ENCODE measurements at regions not wholly inside any gene's neighbourhood (a gene's known extent, or its start where the extent isn't known, plus 50 kb on each side); places are given as distances from the start of the nearest gene placed in this dataset.
A peak's percentile ranks its signal among the peaks of the same experiment; 100 is the strongest.

DNA sequence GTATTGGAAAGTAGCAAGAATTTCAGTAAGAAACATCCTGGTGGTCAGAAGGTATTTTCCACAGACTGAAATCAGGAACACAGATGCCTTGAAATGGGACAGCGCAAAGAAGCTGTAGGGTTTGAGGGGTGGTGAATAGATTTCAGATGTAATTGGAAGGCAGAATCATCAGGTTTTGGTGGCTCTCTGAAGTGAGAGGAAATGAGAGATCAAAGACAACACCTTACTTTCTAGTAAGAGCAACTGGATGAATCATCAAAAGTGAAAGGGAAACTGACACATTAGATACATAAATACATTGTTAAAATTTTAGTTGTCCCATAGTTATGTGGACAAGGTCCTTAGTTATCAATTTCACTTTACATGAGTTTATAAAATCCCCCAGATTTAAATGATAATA is 188.2 kb upstream of the SLC27A6 start:
- H3K4me1 ChIP-seq, result no peaks in the 10 kb centered on the region
- no peaks in the 10 kb centered on the region for H3K9me3 ChIP-seq
- ATAC-seq (no peak), DNase-seq (no peak)
- TF ChIP-seq, protein P1, sequence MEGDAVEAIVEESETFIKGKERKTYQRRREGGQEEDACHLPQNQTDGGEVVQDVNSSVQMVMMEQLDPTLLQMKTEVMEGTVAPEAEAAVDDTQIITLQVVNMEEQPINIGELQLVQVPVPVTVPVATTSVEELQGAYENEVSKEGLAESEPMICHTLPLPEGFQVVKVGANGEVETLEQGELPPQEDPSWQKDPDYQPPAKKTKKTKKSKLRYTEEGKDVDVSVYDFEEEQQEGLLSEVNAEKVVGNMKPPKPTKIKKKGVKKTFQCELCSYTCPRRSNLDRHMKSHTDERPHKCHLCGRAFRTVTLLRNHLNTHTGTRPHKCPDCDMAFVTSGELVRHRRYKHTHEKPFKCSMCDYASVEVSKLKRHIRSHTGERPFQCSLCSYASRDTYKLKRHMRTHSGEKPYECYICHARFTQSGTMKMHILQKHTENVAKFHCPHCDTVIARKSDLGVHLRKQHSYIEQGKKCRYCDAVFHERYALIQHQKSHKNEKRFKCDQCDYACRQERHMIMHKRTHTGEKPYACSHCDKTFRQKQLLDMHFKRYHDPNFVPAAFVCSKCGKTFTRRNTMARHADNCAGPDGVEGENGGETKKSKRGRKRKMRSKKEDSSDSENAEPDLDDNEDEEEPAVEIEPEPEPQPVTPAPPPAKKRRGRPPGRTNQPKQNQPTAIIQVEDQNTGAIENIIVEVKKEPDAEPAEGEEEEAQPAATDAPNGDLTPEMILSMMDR (IDR thresholded peaks at IDR 0.05), result no peak
- H3K27ac ChIP-seq, result no peak overlapping the region
- WGBS, 3 donors, result 100% methylated on average over 1 of the region's 1 CpG
- no peaks in the 10 kb centered on the region for H3K36me3 ChIP-seq (ENCODE audit: insufficient read depth in 1 of 2, low read depth in 1 of 2)
- no peak overlapping the region for H3K4me3 ChIP-seq
- no peaks in the 10 kb centered on the region for H3K27me3 ChIP-seq (ENCODE audit: insufficient read depth in 3 of 3, low read length in 2 of 3)
- intact Hi-C loops (cut with DNase I), result no loop called here

- WGBS, 3 donors, result 76 to 89% (median 82%) methylated on average over 5 of the region's 5 CpGs
- TF ChIP-seq, protein P1 (IDR thresholded peaks at IDR 0.05), result no peak
- ATAC-seq, result no peak
- H3K36me3 ChIP-seq (ENCODE audit: insufficient read depth in 1 of 2, low read depth in 1 of 2), result no peaks in the 10 kb centered on the region
- H3K9me3 ChIP-seq, result no peaks in the 10 kb centered on the region
- no peak for DNase-seq
- intact Hi-C loops (cut with DNase I), result no loop called here
- no peaks in the 10 kb centered on the region for H3K27me3 ChIP-seq (ENCODE audit: insufficient read depth in 3 of 3, low read length in 2 of 3)
- H3K4me3 ChIP-seq, result no peak overlapping the region
- H3K27ac ChIP-seq, result no peak overlapping the region
- H3K4me1 ChIP-seq, result no peaks in the 10 kb centered on the region
These were observed 186.8 kb upstream of the SLC27A6 start for GRCh38 chr5:128778474-128778873.

DNA sequence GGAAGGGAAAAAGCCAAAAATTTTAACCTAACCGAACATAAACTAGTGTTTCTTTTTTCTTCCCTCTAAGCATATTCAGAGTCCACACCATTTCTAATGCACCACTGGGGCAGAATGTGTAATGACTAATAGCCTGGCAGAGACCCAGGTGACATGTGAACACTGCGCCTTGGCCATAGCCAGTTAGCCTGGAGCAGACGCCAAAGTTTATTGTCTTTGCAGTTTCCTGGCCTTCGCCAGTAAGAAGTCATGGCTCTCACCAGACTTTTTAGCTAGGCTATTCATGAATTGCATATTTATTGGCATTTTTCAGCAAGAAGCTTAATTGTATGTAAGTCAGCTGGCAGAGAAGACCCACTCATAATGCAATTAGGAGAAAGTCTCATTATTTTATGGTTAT is 182.8 kb upstream of the SLC27A6 start:
- 12 to 14% (median 12%) methylated on average over 4 of the region's 4 CpGs for WGBS, 3 donors
- ATAC-seq (peak; percentile 80 to 96 (median 87)), DNase-seq (peak; percentile 35 to 65)
- Histone ChIP-seq H3K9me3 (no peaks in the 10 kb centered on the region), H3K27me3 (ENCODE audit: insufficient read depth in 3 of 3, low read length in 2 of 3) (no peaks in the 10 kb centered on the region), H3K27ac (no peak overlapping the region), H3K4me1 (no peaks in the 10 kb centered on the region), H3K4me3 (no peak overlapping the region), H3K36me3 (ENCODE audit: insufficient read depth in 1 of 2, low read depth in 1 of 2) (no peaks in the 10 kb centered on the region)
- TF ChIP-seq, protein P1 (IDR thresholded peaks at IDR 0.05), result no peak
- intact Hi-C loops (cut with DNase I), result no loop called here

DNA sequence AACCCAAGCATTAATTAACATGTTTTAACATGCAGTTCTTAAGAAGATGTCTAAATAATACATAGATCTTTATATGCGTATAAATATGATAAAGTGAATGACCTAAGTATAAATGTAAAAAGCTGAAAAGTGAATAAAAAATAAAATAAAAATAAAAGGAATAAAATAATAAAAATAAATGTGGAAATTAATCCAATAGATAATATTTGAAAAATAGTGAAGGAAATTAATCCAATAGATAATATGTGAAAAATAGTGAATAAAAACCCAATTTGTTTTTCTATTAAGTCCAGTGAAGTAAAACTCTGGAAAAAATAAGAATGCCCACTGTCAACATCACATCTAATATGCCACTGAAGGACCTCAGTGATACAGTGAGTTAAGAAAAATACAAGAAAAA is 180.6 kb upstream of the SLC27A6 start:
- H3K27me3 ChIP-seq (ENCODE audit: insufficient read depth in 3 of 3, low read length in 2 of 3), result no peaks in the 10 kb centered on the region
- H3K4me3 ChIP-seq, result no peak overlapping the region
- intact Hi-C loops (cut with DNase I), result no loop called here
- ATAC-seq (no peak), DNase-seq (no peak)
- TF ChIP-seq, protein P1 (IDR thresholded peaks at IDR 0.05), result no peak
- H3K36me3 ChIP-seq (ENCODE audit: insufficient read depth in 1 of 2, low read depth in 1 of 2), result no peaks in the 10 kb centered on the region
- no peaks in the 10 kb centered on the region for H3K9me3 ChIP-seq
- 99 to 100% (median 100%) methylated on average over 1 of the region's 1 CpG for WGBS, 3 donors
- no peaks in the 10 kb centered on the region for H3K4me1 ChIP-seq
- no peak overlapping the region for H3K27ac ChIP-seq

GRCh38 chr5:128791312-128791711 is 174.0 kb upstream of the SLC27A6 start:
- no peaks in the 10 kb centered on the region for H3K36me3 ChIP-seq (ENCODE audit: insufficient read depth in 1 of 2, low read depth in 1 of 2)
- 81 to 97% (median 95%) methylated on average over 1 of the region's 1 CpG for WGBS, 3 donors

More at GRCh38 chr5:128791312-128791711, 174.0 kb upstream of the SLC27A6 start:
- H3K4me3 ChIP-seq, result no peak overlapping the region
- no peak for ATAC-seq
- no peaks in the 10 kb centered on the region for H3K9me3 ChIP-seq
- DNase-seq, result no peak
- H3K4me1 ChIP-seq, result no peaks in the 10 kb centered on the region
- TF ChIP-seq, protein P1 (IDR thresholded peaks at IDR 0.05), result no peak
- intact Hi-C loops (cut with DNase I), result no loop called here
- H3K27me3 ChIP-seq (ENCODE audit: insufficient read depth in 3 of 3, low read length in 2 of 3), result no peaks in the 10 kb centered on the region
- no peak overlapping the region for H3K27ac ChIP-seq
